Testis (tissue), 2 donors: ENCODE measurements at regions not wholly inside any gene's neighbourhood (a gene's known extent, or its start where the extent isn't known, plus 50 kb on each side); places are given as distances from the start of the nearest gene placed in this dataset.

Source experiments
- CTCF ChIP-seq, 3 experiments: fragments of 450-650 bp in 2 of 3; fragments of 200-600 bp in 1 of 3; sonication (generic) in 1 of 3; IDR thresholded peaks; one replicate each; pipeline ENCODE4 v1.5.1; 2016 to 2019; ENCODE audit warnings: antibody characterized with exemption in 3 of 3, mild to moderate bottlenecking in 2 of 3, moderate library complexity in 1 of 3
- POLR2A ChIP-seq: fragments of 450-650 bp; IDR thresholded peaks from one replicate; pipeline ENCODE4 v1.6.1; 2017; ENCODE audit warnings: antibody characterized with exemption, mild to moderate bottlenecking, moderate library complexity

DNA sequence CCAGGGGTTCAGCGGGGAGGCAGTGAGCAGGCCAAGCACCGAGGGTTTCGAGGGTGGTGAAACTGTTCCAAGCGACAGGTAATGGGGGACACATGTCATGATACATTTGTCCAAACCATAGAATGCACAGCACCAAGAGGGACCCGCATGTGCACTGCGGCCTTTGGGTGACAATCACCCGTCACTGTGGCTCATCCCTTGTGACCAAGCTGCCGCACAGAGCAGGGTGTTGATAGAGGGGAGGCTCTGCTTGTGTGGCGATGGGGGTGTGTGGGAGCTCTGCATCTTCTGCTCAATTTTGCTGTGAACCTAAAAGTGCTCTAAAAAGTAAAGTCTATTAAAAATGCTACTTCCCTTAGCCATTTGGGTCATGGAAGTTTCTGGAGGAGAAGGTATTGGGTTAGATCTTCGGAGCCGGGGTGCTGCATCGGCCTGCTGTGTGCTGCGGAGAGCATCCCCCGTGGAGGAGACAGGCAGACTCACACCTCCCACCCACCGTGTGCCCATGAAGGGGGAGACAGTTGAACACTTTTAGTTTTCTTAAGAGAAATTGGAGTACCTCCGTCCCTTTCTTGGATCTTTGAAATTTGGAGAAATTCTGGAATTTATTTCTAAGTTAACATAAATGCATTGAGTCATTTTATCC is 280.4 kb upstream of the IRX2 start:
- TF ChIP-seq CTCF (IDR thresholded peaks at IDR 0.05) (no peak), POLR2A (no peak)
